CD4-positive, alpha-beta T cell treated with Interferon gamma for 1 hour (primary cell): ENCODE measurements at regions not wholly inside any gene's neighbourhood (a gene's known extent, or its start where the extent isn't known, plus 50 kb on each side); places are given as distances from the start of the nearest gene placed in this dataset.
"Not testable (repeated sequence)": the region's sequence is repeated elsewhere in the genome, so short reads cannot be mapped to it uniquely, and the experiment has no call there.

Experiments
- DNase-seq: peaks from one replicate; pipeline ENCODE4 v3.0.0-alpha.2; 2020

DNA sequence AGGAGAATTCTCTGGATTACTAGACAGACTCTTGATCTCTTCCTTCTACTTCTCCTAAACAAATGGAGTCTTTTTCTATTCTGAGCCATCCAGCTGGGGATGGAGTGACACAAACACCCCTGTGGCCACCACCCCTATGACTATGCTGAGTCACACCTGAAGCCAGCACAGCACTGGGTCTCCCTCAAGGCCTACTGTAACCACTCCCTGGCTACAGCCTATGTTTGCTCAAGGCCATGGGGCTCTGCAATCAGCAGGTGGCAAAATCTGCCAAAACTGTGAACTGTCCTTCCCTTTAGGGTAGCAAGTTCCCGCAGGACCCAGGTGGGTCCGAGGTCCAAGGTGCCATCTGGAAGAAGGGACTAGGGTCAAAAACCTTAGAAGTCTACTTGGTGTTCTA is 132.3 kb downstream of the TINAG start:
- DNase-seq, result no peak

DNA sequence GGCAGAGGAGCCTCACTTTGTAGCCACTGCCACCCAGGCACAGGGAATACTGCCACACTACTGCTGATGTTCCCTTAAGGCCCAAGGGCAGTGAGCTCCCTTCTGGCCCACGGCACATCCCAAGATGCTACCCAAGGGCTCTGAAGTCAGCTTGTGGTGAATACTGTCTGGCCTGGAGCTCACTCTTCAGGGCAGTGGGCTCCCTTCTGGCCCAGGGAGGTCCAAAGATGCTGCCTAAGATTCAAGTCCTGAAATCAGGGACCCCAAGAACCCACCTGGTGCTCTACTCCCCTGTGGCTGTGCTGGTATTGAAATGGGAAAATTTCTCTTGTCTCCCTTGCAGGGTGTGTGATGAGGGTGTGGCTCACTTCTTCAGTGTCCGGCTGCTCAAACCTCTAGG is 132.8 kb downstream of the TINAG start:
- DNase-seq, result no peak

DNA sequence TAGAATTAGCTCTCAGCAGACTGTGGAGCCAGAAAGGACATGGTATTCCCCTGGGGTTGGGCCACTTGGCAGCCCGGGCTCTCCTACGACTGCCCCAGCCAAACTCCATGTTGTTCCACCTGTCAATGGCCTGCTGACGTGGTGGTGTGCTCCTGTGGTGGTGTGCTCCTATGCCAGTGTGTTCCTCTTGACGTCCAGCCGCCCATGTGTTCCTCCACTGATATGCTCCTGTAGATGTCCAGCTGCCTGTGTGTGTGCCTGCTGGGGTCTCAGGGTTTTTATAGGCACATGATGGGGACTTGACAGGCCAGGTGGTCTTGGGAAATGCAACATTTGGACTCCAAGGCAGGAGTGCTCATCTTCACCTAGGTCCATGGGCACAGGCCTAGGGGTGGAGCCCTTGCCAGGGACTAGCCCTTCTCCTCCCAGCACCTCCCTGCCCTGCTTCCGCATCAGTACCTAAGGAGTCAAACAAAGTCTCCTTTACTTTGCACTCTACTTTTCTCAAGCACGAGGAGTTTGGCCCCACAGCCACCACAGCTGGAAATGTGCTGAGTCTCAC is 133.5 kb downstream of the TINAG start:
- no peak for DNase-seq

DNA sequence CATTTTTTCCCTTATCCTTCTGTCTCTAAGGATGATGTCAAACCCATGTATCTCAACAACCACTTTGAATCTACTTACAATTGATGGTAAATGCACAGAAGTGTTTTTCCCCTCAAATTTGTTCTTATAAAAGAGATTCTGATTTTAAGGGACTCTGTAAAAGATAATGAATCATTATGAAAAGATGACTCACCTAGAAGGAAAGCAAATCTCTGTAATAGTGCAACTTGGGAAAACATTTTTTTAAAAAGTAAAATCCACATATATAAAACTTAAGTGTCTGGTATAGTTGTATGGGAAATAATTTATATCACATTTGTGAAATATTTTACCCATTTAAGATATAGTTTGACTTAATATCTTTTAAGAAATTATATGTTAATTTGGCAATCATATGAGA is 137.0 kb downstream of the TINAG start:
- no peak for DNase-seq

DNA sequence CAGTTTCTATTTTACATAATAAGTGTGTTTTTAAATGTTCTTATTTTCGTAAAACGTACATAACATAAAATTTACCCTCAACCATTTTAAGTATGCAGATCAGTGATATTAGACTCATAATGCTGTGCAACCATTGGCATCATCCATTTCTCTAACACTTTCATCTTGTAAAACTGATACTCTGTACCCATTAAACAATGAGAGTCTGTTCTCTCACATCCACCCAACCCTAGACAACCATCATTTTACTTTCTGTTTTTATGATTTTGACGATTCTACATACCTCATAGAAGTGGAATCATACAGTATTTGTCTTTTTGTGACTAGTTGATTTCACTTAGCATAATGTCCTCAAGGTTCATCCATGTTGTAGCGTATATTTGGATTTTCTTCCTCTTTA is 140.4 kb downstream of the TINAG start:
- no peak for DNase-seq

DNA sequence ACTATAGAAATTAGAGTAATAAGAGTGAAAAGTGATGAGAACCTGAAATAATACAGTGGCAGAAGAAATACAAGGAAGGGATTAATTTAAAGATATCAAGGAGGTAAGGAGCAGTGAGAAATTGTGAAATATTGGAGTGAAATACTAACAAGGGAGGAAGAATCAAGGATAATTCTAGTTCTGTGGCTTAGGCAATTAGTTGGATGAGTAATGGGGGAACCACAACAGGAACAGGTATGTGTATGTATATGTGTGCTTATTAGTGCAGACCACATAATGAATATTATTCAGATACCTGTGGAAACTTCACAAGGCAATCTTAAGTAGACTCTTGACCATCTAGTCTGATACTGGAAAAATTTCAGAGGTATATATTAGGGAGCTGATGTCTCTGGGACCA is 143.3 kb downstream of the TINAG start:
- DNase-seq, result no peak

DNA sequence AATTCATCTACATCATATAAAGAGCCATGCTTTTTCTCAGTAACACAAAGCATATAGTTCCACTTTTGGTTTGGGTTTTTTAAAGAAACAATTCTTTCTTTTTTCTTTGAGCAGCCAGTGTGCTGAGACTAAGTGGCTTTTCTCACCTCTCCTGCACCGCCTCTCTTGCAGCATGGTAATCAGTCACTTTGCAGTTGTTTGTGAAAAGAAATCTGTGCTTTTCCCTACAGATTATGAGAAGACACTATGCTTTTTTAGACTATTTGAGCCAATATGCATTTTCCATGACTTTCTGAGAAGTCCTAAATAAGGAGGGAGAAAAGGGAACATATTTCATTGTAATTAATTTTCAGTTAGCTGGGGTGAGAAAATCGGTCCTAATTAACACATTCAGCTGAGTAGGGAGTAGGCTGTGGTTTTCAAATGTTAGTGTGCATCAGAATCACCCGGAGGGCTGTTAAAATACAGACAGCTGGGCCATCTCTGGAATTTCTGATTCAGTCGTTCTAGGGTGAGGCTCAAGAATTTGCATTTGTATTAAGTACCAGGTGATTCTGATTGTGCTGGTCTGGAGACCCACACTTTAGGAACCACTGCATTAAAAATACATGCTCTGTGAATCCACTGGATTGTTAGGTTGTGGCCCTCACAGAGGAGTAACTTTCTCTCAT is 155.2 kb downstream of the TINAG start:
- DNase-seq, result no peak

DNA sequence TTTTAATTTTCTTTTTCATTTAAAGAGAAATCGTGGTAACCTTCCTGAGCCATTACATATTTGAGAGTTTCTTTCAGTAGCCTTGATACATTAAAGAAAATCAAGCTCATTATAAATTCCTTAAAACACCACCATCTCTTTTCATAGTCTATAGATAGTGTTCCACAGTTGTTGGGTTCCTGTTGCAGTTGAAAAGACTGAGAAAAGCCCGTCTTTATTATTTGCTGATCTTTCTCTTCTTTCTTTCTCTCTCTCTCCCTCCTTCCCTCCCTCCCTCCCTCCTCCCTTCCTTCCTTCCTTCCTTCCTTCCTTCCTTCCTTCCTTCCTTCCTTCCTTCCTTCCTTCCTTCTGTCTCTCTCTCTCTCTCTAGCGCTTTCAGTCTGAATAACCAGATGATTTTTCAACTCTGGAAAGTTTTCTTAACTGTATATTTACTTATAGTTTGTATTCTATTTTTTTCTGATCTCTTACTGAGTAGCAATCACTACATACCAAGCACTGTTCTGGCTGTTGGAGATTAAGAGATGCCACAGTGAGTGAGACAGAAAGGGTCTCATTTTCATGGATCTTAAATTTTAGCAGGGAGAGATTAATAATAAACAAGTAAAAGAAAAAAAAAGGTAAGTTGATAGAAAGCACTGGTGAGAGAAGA is 157.5 kb downstream of the TINAG start:
- no peak for DNase-seq

DNA sequence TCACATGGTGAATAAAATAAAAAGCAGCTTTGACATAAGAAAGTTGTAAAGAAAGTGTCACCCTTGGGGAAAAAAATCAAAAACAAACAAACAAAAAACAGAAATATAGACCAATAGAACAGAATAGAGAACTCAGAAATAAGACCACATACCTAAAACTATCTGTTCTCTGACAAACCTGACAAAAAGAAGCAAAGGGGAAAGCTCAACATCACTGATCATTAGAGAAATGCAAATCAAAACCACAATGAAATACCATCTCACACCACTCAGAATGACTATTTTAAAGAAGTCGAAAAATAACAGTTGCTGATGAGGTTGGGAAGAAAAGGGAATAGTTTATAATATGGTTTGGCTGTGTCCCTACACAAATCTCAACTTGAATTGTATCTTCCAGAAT is 159.1 kb downstream of the TINAG start:
- no peak for DNase-seq

DNA sequence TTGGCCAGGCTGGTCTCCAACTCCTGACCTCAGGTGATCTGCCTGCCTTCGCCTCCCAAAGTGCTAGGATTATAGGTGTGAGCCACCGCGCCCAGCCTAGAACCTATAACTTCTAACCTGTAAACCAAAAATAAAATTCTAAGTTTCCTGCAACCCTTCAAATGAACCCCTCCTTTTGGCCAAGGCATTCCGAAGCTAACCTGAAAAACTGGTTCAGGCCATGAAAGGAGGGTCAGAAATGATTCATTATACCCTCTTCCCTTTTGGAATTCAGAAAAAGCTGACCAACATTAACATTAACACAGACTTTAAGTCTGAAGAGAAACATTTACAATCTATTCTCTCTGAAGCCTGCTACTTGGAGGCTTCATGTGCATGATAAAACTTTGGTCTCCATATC is 165.1 kb downstream of the TINAG start:
- no peak for DNase-seq

DNA sequence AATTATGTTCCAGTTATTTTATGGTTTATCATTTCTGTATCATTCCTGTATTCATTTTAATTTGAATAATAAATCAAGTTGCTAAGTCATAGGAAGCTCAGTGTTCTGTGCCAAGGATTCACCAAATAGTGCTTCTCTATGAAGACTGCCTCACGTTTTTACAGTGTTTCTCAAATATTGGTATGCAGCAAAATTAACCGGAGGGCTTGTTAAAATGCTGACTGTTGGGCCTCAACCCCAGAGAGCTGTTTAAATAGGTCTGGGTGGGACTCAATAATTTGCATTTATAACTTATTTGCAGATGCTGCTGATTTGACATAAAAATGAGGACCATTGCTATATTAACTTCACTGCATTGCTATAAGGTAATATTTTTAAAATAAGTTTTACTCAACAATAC is 166.7 kb downstream of the TINAG start:
- DNase-seq, result no peak

DNA sequence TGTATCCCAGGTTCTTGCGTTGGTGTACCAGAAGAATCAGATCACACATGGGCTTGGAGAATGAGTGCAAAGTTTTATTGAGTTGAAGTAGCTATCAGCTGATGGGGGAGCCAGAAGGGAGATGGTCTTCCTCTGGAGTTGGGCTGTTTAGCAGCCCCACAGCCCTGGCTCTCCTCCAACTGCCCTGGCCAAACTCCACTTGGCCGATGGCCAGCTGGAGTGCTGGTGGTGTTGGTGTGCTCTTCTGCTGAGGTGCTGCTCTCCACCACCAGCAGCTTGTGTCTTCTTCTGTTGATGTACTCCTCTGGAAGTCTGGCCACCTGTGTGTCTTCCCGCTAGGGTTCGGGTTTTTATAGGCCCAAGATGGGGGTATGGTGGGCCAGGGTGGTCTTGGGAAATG is 172.8 kb downstream of the TINAG start:
- no peak for DNase-seq

DNA sequence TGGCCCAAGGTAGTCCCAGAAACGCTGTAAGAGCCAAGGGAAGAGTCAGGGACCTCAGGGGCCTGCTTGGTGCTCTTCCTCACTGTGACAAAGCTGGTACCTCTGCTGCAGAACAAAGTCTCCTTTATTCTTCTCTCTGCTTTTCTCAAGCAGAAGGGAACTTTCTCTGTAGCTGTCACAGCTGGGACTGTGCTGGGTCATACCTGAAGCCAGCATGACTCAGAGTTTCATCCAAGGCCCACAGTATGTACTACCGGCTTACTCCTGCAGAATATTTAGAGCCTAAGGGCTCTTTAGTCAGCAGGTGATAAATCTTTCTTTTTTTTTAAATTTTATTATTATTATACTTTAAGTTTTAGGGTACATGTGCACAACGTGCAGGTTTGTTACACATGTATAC is 183.2 kb downstream of the TINAG start:
- no peak for DNase-seq

DNA sequence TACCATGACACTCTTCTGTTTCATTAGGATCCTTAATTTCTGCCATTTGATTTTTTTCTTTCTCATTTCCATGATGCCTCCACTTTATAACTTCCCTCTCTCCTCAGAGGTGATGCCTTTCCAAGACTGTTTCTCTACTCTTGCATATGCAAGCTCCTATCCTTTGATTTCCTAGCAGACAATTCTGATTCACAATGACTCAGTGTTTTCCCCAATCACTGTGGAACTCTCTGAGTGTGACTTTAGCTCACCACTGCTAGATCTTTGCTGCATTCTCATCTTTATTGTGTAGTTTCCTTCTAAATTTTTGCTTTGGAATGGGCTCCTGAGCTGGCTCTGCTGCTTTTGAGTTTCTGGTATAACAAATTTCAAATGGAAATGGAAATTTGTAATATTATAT is 184.9 kb downstream of the TINAG start:
- no peak for DNase-seq

DNA sequence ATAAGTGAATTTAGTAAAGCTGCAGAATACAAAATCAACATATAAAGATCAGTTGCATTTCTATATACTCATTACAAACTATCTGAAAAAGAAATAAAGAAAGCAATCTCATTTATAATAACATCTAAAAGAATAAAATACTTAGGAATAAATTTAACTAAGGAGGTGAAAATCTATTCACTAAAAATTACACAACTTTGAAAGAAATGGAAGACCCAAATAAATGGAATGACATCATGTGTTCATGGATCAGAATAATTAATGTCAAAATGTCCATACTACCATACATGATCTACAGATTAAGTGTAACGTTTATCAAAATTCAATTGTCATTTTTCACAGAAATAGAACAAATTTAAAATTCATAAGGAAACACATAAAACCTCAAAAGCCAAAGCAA is 194.9 kb downstream of the TINAG start:
- no peak for DNase-seq

DNA sequence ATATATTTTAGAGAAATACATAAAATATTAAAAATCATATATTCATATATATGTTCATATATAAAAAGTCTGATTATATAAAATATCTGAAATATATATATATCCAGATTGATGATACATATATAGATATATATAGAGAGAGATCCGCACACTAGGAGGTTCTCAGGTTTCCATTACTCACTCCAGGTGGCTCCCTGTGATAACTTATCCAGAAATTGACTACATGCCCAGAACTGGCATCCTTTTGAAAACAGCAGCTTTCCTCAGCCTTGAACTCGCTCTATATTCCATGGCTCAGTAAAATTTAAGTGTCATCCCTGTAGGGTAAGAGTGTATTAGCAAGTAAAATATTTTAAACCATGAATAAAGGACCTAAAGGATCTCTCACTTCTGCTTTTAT is 206.8 kb downstream of the TINAG start:
- DNase-seq, result no peak

DNA sequence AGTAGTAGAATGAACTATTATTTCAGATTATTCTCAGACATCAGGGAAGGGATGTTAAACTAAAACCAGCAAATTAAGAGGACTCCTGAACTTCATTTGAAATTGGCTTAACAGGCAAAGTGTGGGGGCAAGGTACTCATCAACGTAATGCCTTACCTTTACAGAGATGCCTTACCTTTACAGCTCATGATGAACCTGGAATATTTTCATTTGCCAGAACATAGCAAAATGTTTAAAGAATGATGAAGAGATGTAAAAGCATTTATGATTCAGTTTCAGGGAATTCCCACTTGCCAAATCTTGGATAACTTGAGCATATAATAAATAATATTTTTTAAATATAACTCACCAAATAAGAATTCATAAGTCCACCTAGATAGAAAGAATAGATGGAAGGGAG is 207.5 kb downstream of the TINAG start:
- DNase-seq, result no peak

DNA sequence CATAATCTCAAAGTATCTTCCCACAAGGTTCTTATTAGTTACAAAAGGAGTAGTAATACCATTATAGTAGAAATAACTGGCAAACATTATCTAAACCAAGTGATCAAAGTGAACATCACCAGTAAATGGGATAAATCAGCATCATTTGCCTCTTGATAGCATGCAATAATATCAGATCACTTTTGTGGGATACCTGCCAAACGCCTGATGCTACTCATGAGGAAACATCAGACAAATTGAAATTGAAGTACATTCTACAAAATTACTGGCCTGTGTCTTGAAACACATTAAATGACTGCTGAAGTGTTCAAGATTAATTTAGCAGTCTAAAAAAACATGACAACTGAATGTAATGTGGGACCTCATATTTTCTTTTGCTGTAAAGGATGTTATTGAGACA is 208.1 kb downstream of the TINAG start:
- DNase-seq, result no peak

DNA sequence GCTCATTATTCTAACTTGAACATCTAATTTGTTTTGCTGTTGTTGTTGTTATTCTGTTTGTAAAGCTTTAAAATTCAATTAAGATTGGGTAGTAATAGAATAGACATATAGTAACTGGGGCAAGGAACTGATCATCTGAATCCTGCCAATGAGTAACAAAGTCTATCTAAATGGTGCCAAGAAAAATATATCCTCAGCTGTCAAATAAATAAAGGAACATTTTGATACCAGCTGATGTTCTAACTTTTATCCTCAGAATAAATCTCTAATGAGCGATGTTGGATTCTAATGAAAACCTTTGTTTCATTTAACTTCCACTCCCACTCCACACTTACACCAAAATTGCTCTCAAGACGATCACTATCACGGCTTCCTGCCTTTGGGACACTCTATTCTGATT is 210.9 kb downstream of the TINAG start:
- DNase-seq, result no peak

DNA sequence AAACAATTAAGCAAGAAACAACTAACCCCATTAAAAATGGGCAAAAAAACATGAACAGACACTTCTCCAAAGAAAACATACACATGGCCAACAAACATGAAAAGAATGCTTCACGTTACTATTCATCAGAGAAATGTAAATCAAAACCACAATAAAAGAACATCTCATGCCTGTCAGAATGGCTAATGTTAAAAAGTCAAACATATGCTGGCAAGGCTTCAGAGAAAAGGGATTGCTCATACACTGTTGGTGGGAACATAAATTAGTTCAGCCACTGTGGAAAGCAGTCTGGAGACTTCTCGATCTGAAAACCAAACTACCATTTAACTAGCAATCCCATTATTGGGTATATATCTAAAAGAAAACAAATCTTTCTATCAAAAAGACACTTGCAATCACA is 217.5 kb downstream of the TINAG start:
- DNase-seq, result no peak

DNA sequence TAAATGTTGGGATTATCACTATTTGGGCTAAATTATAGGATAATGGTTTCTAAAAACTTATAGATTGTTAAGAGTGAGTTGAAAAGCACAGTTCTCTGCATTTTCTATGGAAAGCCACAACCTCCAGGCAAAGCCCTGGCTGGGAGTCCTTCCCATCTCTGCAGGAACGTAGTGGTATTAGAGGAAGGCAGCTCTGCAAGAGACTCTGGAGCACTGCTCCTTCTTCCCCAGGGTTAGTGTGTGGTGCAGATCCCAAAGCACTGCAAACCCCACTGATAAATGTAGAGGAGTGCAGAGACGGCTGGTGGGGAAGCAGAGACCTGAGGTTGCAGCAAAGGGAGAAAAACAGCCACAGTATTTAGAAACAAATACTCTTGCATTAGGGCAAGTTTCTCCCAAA is 225.3 kb downstream of the TINAG start:
- no peak for DNase-seq

DNA sequence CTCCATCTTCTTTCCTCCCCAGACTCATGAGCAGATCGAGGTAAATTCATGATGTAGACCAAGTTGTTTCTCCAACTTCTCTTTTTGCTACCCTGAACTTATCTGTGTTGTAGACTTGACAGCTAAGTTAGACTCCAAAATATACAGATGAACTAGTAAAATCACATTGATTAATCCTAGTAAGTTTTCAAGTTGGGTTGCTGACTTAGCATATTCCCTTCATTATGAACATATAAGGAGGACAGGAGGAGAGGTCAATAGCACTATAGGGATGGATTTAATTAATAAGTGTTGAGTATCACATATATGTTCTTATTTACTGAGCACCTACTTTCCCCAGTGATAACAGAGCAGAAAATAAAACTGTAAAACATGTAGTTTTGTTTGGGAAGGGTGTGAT is 227.3 kb downstream of the TINAG start:
- DNase-seq, result no peak

DNA sequence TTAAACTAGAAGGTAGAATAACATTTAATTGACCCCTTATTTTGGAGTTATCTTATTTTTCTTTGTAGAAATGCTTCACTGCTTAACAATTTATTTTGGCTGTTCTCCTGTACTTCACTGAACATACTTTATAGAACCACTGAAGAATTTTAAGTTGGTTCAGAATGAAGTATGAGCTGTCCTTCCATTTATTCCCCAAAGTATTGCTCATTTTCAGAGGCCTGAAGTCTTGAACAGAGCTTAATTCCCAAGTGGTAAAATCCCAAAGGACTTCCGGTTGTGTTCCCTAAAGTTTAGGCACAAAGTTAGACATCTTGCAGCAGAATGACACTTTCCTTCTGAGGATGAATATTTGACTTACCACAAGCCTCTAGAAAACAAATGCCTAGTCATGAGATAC is 233.3 kb downstream of the TINAG start:
- no peak for DNase-seq

DNA sequence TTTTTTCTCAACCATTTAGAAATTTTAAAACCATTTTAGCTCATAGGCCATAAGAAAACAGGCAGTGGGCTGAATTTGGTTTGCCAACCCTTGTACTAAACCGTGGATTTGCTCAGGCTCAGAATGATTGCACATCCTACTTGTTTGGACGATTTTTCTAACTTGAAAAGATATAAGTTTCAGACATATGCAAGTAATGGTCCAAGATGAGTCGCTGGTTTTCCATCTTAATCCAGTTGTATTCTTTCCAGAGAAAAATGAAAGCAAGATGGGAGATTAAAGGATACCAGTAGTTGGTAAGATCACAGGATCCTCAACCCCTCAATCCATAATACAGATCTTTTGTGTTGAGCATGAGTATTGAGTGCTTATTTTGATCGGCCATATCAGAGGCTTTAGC is 250.9 kb downstream of the TINAG start:
- DNase-seq, result no peak

DNA sequence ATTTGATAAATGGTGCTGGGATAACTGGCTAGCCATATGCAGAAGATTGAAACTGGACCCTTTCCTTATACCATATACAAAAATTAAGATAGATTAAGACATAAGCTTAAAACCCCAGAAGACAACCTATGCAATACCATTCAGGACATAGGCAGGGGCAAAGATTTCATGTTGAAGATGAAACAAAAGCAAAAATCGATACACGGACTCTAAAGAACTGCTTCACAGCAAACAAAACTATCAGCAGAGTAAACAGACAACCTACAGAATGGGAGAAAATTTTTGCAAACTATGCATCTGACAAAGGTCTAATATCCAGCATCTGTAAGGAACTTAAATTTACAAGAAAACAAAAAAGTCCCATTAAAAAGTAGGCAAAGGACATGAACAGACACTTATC is 255.9 kb downstream of the TINAG start:
- not testable (repeated sequence) for DNase-seq
